Hematopoietic multipotent progenitor cell treated with erythropoietin and hydrocortisone succinate and interleukin-3 and kit ligand, for 8 days (in vitro differentiated cells): ENCODE measurements at regions not wholly inside any gene's neighbourhood (a gene's known extent, or its start where the extent isn't known, plus 50 kb on each side); places are given as distances from the start of the nearest gene placed in this dataset.
"Not testable (repeated sequence)": the region's sequence is repeated elsewhere in the genome, so short reads cannot be mapped to it uniquely, and the experiment has no call there.

ENCODE experiments used
- DNase-seq: peaks from one replicate; pipeline ENCODE4 v3.0.0-alpha.2; 2015

- DNase-seq, result peak; percentile 24
These were observed 148.0 kb upstream of the SLC6A11 start for GRCh38 chr3:10667901-10668476.

- no peak for DNase-seq
These were observed 146.5 kb upstream of the SLC6A11 start for GRCh38 chr3:10669490-10670048.

- DNase-seq, result no peak
These were observed 143.6 kb upstream of the SLC6A11 start for GRCh38 chr3:10672422-10672821.

- no peak for DNase-seq
These were observed 141.4 kb upstream of the SLC6A11 start for GRCh38 chr3:10674578-10674977.

GRCh38 chr3:10676905-10677304, 139.1 kb upstream of the SLC6A11 start:
- no peak for DNase-seq

- DNase-seq, result no peak
These were observed 137.1 kb upstream of the SLC6A11 start for GRCh38 chr3:10678796-10679376.

- DNase-seq, result no peak
These were observed 135.2 kb upstream of the SLC6A11 start for GRCh38 chr3:10680796-10681195.

- no peak for DNase-seq
These were observed 133.3 kb upstream of the SLC6A11 start for GRCh38 chr3:10682692-10683091.

GRCh38 chr3:10683106-10683505, 132.9 kb upstream of the SLC6A11 start:
- DNase-seq, result no peak

GRCh38 chr3:10688126-10688525, 127.9 kb upstream of the SLC6A11 start:
- no peak for DNase-seq

- no peak for DNase-seq
These were observed 127.4 kb upstream of the SLC6A11 start for GRCh38 chr3:10688548-10689172.

GRCh38 chr3:10692039-10692622, 123.9 kb upstream of the SLC6A11 start:
- no peak for DNase-seq

GRCh38 chr3:10693457-10693856, 122.6 kb upstream of the SLC6A11 start:
- DNase-seq, result peak; percentile 32

- DNase-seq, result no peak
These were observed 121.8 kb upstream of the SLC6A11 start for GRCh38 chr3:10694179-10694578.

GRCh38 chr3:10695186-10695585, 120.8 kb upstream of the SLC6A11 start:
- DNase-seq, result not testable (repeated sequence)

- no peak for DNase-seq
These were observed 120.3 kb upstream of the SLC6A11 start for GRCh38 chr3:10695595-10696285.

- DNase-seq, result peak; percentile 7
These were observed 118.1 kb upstream of the SLC6A11 start for GRCh38 chr3:10697918-10698317.

- no peak for DNase-seq
These were observed 115.2 kb upstream of the SLC6A11 start for GRCh38 chr3:10700821-10701220.

GRCh38 chr3:10702961-10703740, 112.9 kb upstream of the SLC6A11 start:
- peak; percentile 26 for DNase-seq

- DNase-seq, result peak; percentile 20
These were observed 112.2 kb upstream of the SLC6A11 start for GRCh38 chr3:10703875-10704274.

- no peak for DNase-seq
These were observed 109.8 kb upstream of the SLC6A11 start for GRCh38 chr3:10706156-10706739.
